GM23338 (cell line): ENCODE measurements at regions not wholly inside any gene's neighbourhood (a gene's known extent, or its start where the extent isn't known, plus 50 kb on each side); places are given as distances from the start of the nearest gene placed in this dataset.

Experiments
- ATAC-seq: fragments of 200-7000 bp; cut with Tn5 transposase; 3 replicates; pipeline ENCODE4 v1.9.1; 2020
- DNase-seq: peaks from one replicate; pipeline ENCODE4 v3.0.0-alpha.2; 2015; ENCODE audit warnings: low spot score
- H2AFZ ChIP-seq: fragments of 200-600 bp; sonication (generic); 2 replicates; pipeline ENCODE4 v1.8.0; 2016; ENCODE audit warnings: antibody characterized with exemption, mild to moderate bottlenecking, moderate library complexity
- H3F3A ChIP-seq: fragments of 200-600 bp; sonication (generic); replicated peaks from 2 replicates; pipeline ENCODE4 v1.8.0; 2017; ENCODE audit warnings: antibody characterized with exemption, mixed run types, low read depth
- H3K27ac ChIP-seq: fragments of 200-600 bp; sonication (generic); 2 replicates; pipeline ENCODE4 v1.6.1; 2016; ENCODE audit warnings: low read depth
- H3K27me3 ChIP-seq: fragments of 200-600 bp; sonication (generic); 2 replicates; pipeline ENCODE4 v1.8.0; 2016; ENCODE audit warnings: mild to moderate bottlenecking, mixed run types, moderate library complexity; ENCODE audit not compliant: insufficient read depth
- H3K36me3 ChIP-seq: fragments of 200-600 bp; sonication (generic); 2 replicates; pipeline ENCODE4 v1.8.0; 2016; ENCODE audit warnings: mild to moderate bottlenecking; ENCODE audit not compliant: insufficient read depth
- H3K4me1 ChIP-seq: fragments of 200-600 bp; sonication (generic); 2 replicates; pipeline ENCODE4 v1.8.0; 2016; ENCODE audit warnings: mild to moderate bottlenecking, moderate library complexity; ENCODE audit not compliant: insufficient read depth
- H3K4me2 ChIP-seq: fragments of 200-600 bp; sonication (generic); 2 replicates; pipeline ENCODE4 v1.7.1; 2017; ENCODE audit warnings: mixed run types
- H3K4me3 ChIP-seq: fragments of 200-600 bp; sonication (generic); 2 replicates; pipeline ENCODE4 v1.6.1; 2016; ENCODE audit warnings: mixed run types
- H3K79me2 ChIP-seq: fragments of 200-600 bp; sonication (generic); replicated peaks from 2 replicates; pipeline ENCODE4 v1.8.0; 2017; ENCODE audit warnings: mild to moderate bottlenecking; ENCODE audit not compliant: insufficient read depth
- H3K9me2 ChIP-seq: fragments of 200-600 bp; sonication (generic); 2 replicates; pipeline ENCODE4 v1.8.0; 2017; ENCODE audit not compliant: insufficient read depth
- H4K20me1 ChIP-seq: fragments of 200-600 bp; sonication (generic); replicated peaks from 2 replicates; pipeline ENCODE4 v1.8.0; 2017; ENCODE audit warnings: mild to moderate bottlenecking; ENCODE audit not compliant: insufficient read depth
- H3K27ac Mint-ChIP-seq: 2 replicates; pipeline ENCODE4 v1.8.0; 2020; ENCODE audit warnings: inconsistent platforms, mild to moderate bottlenecking, moderate library complexity, mixed read lengths
- H3K27me3 Mint-ChIP-seq: 3 replicates; pipeline ENCODE4 v1.8.0; 2022; ENCODE audit warnings: low read depth, mild to moderate bottlenecking, moderate library complexity, mixed read lengths, inconsistent platforms; ENCODE audit not compliant: insufficient read depth, poor library complexity
- H3K36me3 Mint-ChIP-seq: 3 replicates; pipeline ENCODE4 v1.8.0; 2021; ENCODE audit warnings: low read depth, mild to moderate bottlenecking, inconsistent platforms, moderate library complexity, mixed read lengths
- H3K4me1 Mint-ChIP-seq: 3 replicates; pipeline ENCODE4 v1.8.0; 2020; ENCODE audit warnings: mild to moderate bottlenecking, inconsistent platforms, mixed read lengths
- H3K4me3 Mint-ChIP-seq: 3 replicates; pipeline ENCODE4 v1.8.0; 2021; ENCODE audit warnings: moderate library complexity, mild to moderate bottlenecking, inconsistent platforms, mixed read lengths
- H3K9me3 Mint-ChIP-seq: 3 replicates; pipeline ENCODE4 v1.8.0; 2020; ENCODE audit warnings: moderate library complexity, mild to moderate bottlenecking, inconsistent platforms, mixed read lengths
- CREB1 ChIP-seq: fragments of 250-450 bp; sonication (Bioruptor Pico); IDR thresholded peaks from 2 replicates; pipeline ENCODE4 v1.5.0; 2020; ENCODE audit warnings: low read depth, mild to moderate bottlenecking, moderate library complexity
- ETS1 ChIP-seq: IDR thresholded peaks from 2 replicates; pipeline ENCODE4 v1.6.1; 2016; ENCODE audit warnings: antibody characterized with exemption
- EZH2 ChIP-seq: fragments of 200-600 bp; sonication (generic); IDR thresholded peaks from one replicate; pipeline ENCODE4 v1.8.0; 2017; ENCODE audit warnings: antibody characterized with exemption, mild to moderate bottlenecking, low read depth; ENCODE audit not compliant: unreplicated experiment
- EZH2phosphoT487 ChIP-seq: fragments of 200-600 bp; sonication (generic); IDR thresholded peaks from one replicate; pipeline ENCODE4 v1.8.1; 2018; ENCODE audit warnings: antibody characterized with exemption; ENCODE audit not compliant: unreplicated experiment
- JUNB ChIP-seq: IDR thresholded peaks from one replicate; pipeline ENCODE4 v1.6.1; 2016; ENCODE audit warnings: antibody characterized with exemption; ENCODE audit not compliant: unreplicated experiment
- NANOG ChIP-seq: IDR thresholded peaks from 2 replicates; pipeline ENCODE4 v1.6.1; 2016; ENCODE audit warnings: antibody characterized with exemption, borderline replicate concordance
- POLR2AphosphoS5 ChIP-seq: IDR thresholded peaks from 2 replicates; pipeline ENCODE4 v1.6.1; 2016; ENCODE audit warnings: antibody characterized with exemption, low read depth
- REST ChIP-seq: IDR thresholded peaks from one replicate; pipeline ENCODE4 v1.6.1; 2018; ENCODE audit warnings: antibody characterized with exemption; ENCODE audit not compliant: unreplicated experiment
- STAT1 ChIP-seq: IDR thresholded peaks from one replicate; pipeline ENCODE4 v1.6.1; 2016; ENCODE audit warnings: antibody characterized with exemption; ENCODE audit not compliant: unreplicated experiment
- ZNF114 ChIP-seq: fragments of 250-450 bp; sonication (Bioruptor Pico); IDR thresholded peaks from 2 replicates; pipeline ENCODE4 v1.5.0; 2020; ENCODE audit warnings: mild to moderate bottlenecking, moderate library complexity
- ZNF331 ChIP-seq: fragments of 250-450 bp; sonication (Bioruptor Pico); IDR thresholded peaks from 2 replicates; pipeline ENCODE4 v1.5.0; 2020; ENCODE audit warnings: low read depth, mild to moderate bottlenecking, moderate library complexity
- ZNF462 ChIP-seq: fragments of 250-450 bp; sonication (Bioruptor Pico); IDR thresholded peaks from 2 replicates; pipeline ENCODE4 v1.5.0; 2020; ENCODE audit warnings: mild to moderate bottlenecking, moderate library complexity

- no peak for TF ChIP-seq ETS1
Measured at GRCh38 chr2:164386231-164386630, 235.1 kb downstream of the GRB14 start (continued).

- Histone ChIP-seq H3K4me3 (no peak overlapping the region), H3K9me2 (no peaks in the 10 kb centered on the region), H3K27ac (no peak overlapping the region), H3K4me2 (no peak overlapping the region), H3K4me1 (peaks cover 13% of the 10 kb centered on the region; the same call in 1 of the 2 replicates), H3F3A (no peaks in the 10 kb centered on the region), H3K79me2 (no peaks in the 10 kb centered on the region), H3K27me3 (no peaks in the 10 kb centered on the region), H3K36me3 (no peaks in the 10 kb centered on the region), H2AFZ (no peak overlapping the region), H4K20me1 (no peaks in the 10 kb centered on the region)
- Mint-ChIP-seq H3K27me3 (no peaks in the 10 kb centered on the region), H3K36me3 (no peaks in the 10 kb centered on the region), H3K9me3 (no peaks in the 10 kb centered on the region), H3K4me3 (no peak overlapping the region), H3K4me1 (peaks cover 22% of the 10 kb centered on the region), H3K27ac (no peak overlapping the region)
- no peak for ATAC-seq
- DNase-seq = no peak
- no peak for TF ChIP-seq STAT1
- no peak for TF ChIP-seq REST
- no peak for TF ChIP-seq ZNF114 (CRISPR knock-in tag)
- TF ChIP-seq EZH2phosphoT487 = no peak
- TF ChIP-seq CREB1 (CRISPR knock-in tag) = no peak
- TF ChIP-seq JUNB = no peak
- no peak for TF ChIP-seq ZNF462 (CRISPR knock-in tag)
- TF ChIP-seq NANOG = no peak
- no peak for TF ChIP-seq ZNF331 (CRISPR knock-in tag)
- no peak for TF ChIP-seq POLR2AphosphoS5
- TF ChIP-seq ETS1 = no peak
- no peak for TF ChIP-seq EZH2
Measured at GRCh38 chr2:164384434-164384833, 236.8 kb downstream of the GRB14 start.
